Uterus (tissue), 3 donors: ENCODE measurements at regions not wholly inside any gene's neighbourhood (a gene's known extent, or its start where the extent isn't known, plus 50 kb on each side); places are given as distances from the start of the nearest gene placed in this dataset.

Experiments
- DNase-seq, 2 donors: peaks; one replicate each; pipeline ENCODE4 v3.0.0-alpha.2; 2019 to 2020
- H3K27ac ChIP-seq, 2 donors: fragments of 200-600 bp; sonication (generic); 1 replicate in 1 of 2; 2 replicates in 1 of 2; pipeline ENCODE4 v1.5.1; 2016 to 2018
- H3K27me3 ChIP-seq, 2 donors: fragments of 200-600 bp; sonication (generic); one replicate each; pipeline ENCODE4 v1.5.1; 2018 to 2019; ENCODE audit warnings: control low read depth in 1 of 2
- H3K36me3 ChIP-seq, 2 donors: fragments of 200-600 bp; sonication (generic); one replicate each; pipeline ENCODE4 v1.5.1; 2019; ENCODE audit warnings: control low read depth in 1 of 2
- H3K4me1 ChIP-seq, 2 donors: fragments of 200-600 bp; sonication (generic); one replicate each; pipeline ENCODE4 v1.5.1; 2018 to 2019; ENCODE audit warnings: control low read depth in 1 of 2
- H3K4me3 ChIP-seq, 2 donors: fragments of 200-600 bp; sonication (generic); 1 replicate in 1 of 2; 2 replicates in 1 of 2; pipeline ENCODE4 v1.5.1; 2018 to 2019; ENCODE audit warnings: mild to moderate bottlenecking in 1 of 2
- H3K9me3 ChIP-seq, 2 donors: fragments of 200-600 bp; sonication (generic); one replicate each; pipeline ENCODE4 v1.5.1; 2019; ENCODE audit warnings: control low read depth in 1 of 2
- POLR2A ChIP-seq, 2 donors: fragments of 450-650 bp; IDR thresholded peaks; one replicate each; pipeline ENCODE4 v1.6.1; 2016; ENCODE audit warnings: antibody characterized with exemption in 2 of 2, mild to moderate bottlenecking in 1 of 2, moderate library complexity in 1 of 2
- intact Hi-C: fragments of 100-400 bp; cut with DNase I; formaldehyde crosslinking; loops from one replicate; pipeline ENCODE4 v1.15.1; 2023; ENCODE audit warnings: low total_unique reads
- TF ChIP-seq, protein P1 (sequence below), 4 experiments: fragments of 200-600 bp in 2 of 4; fragments of 450-650 bp in 2 of 4; sonication (generic) in 2 of 4; IDR thresholded peaks; one replicate each; pipeline ENCODE4 v1.5.1; 2016 to 2019; ENCODE audit warnings: antibody characterized with exemption in 4 of 4, mild to moderate bottlenecking in 2 of 4, moderate library complexity in 1 of 4
- donor health status: DM: yes; HTN: yes; CAD: no.

DNA sequence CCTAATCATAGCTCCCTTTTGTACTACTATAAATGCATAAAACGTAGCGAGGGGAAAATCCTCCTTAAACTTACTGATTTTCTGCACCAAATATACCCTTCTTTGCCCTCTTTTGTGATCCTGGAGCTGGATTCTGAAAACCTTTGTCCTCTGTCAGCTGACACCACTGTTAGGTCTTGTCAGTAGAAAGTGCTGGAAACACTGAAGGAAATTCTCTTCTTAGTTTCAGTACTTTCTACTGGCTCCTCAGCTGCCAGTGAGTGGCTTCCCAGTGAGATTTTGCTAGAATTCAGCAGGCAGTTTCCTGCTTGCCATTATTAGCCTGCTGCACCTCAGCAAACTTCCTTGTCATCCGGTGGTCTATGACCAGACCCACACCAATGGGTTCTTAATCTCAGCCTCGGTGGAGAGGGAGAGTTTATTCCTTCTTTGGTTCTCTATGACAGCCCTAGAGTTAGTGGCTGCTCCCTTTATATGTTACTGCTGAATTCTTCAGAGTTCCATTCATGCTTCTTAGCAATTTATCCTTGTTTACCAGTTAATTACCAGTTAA, 476.2 kb downstream of the FSCB start:
- intact Hi-C loops: no loop called here
- DNase-seq: no peak
- Histone ChIP-seq H3K4me3 (no peak overlapping the region), H3K27me3 (no peaks in the 10 kb centered on the region), H3K27ac (no peak overlapping the region), H3K4me1 (no peaks in the 10 kb centered on the region), H3K36me3 (no peaks in the 10 kb centered on the region), H3K9me3 (no peaks in the 10 kb centered on the region)
- TF ChIP-seq, protein P1, sequence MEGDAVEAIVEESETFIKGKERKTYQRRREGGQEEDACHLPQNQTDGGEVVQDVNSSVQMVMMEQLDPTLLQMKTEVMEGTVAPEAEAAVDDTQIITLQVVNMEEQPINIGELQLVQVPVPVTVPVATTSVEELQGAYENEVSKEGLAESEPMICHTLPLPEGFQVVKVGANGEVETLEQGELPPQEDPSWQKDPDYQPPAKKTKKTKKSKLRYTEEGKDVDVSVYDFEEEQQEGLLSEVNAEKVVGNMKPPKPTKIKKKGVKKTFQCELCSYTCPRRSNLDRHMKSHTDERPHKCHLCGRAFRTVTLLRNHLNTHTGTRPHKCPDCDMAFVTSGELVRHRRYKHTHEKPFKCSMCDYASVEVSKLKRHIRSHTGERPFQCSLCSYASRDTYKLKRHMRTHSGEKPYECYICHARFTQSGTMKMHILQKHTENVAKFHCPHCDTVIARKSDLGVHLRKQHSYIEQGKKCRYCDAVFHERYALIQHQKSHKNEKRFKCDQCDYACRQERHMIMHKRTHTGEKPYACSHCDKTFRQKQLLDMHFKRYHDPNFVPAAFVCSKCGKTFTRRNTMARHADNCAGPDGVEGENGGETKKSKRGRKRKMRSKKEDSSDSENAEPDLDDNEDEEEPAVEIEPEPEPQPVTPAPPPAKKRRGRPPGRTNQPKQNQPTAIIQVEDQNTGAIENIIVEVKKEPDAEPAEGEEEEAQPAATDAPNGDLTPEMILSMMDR (IDR thresholded peaks at IDR 0.05): no peak
- TF ChIP-seq POLR2A (IDR thresholded peaks at IDR 0.05): no peak

DNA sequence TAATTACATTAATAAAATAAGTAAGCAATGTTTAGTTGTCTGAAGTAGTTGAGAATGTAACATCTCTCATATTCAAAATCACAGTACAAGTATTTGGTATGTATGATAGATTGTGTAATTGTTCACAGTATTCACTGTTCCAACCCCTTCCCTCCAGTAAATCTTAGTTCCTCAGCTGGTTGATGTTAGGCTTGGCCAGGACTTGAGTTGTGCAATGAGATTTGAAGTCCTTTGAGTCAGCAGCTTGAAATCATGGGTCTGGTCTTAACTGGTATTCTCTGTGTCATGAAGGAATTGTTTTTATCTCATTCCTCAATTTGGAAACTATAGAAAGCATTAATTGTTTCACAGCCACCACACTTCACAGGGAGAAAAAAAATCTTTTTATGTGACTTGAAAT, 477.1 kb downstream of the FSCB start:
- TF ChIP-seq, protein P1 (IDR thresholded peaks at IDR 0.05): no peak
- no peak for TF ChIP-seq POLR2A (IDR thresholded peaks at IDR 0.05)
- H3K4me1 ChIP-seq: no peaks in the 10 kb centered on the region
- no peak overlapping the region for H3K4me3 ChIP-seq
- no peak for DNase-seq
- H3K36me3 ChIP-seq: no peaks in the 10 kb centered on the region
- no peaks in the 10 kb centered on the region for H3K9me3 ChIP-seq
- no peak overlapping the region for H3K27ac ChIP-seq
- no peaks in the 10 kb centered on the region for H3K27me3 ChIP-seq
- intact Hi-C loops: no loop called here

DNA sequence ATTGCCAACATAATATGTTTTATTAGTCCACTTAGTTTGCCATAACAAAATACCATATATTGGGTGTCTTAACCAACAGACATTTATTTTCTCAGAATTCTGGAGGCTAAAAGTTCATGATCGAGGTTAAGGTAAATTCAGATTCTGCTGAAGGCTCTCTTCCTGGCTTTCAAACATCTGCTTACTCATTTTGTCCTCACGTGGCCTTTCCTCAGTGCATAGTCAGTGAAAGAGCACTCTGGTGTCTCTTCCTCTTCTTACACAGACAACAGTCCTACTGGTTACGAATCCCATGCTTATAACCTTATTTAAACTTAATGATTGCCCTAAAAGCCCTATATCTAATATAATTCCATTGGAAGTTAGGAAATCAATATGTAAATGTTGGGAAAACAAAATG, 479.7 kb downstream of the FSCB start:
- H3K4me1 ChIP-seq: no peaks in the 10 kb centered on the region
- H3K27ac ChIP-seq: no peak overlapping the region
- no peaks in the 10 kb centered on the region for H3K27me3 ChIP-seq
- no peaks in the 10 kb centered on the region for H3K9me3 ChIP-seq
- intact Hi-C loops: no loop called here
- H3K36me3 ChIP-seq: no peaks in the 10 kb centered on the region
- DNase-seq: no peak
- H3K4me3 ChIP-seq: no peak overlapping the region
- TF ChIP-seq, protein P1 (IDR thresholded peaks at IDR 0.05): no peak
- no peak for TF ChIP-seq POLR2A (IDR thresholded peaks at IDR 0.05)

DNA sequence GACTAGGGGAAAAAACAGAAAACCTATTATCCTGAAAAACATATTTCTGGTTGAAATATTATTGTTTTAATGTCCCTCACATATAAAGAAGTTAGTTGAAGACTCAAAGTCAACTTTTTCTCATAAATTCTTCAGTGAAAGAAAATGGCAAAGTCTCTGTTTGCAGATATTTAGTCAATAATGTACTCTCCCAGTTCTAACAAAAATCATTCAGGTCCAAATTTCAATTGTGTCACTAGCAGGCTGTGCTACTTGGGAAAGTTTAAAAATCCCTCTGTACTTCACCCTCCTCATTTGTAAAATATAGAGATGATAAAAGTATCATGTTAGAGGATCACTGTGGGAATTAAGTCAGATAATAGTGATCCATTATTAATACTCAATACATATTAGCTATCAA, 496.5 kb downstream of the FSCB start:
- no peak overlapping the region for H3K4me3 ChIP-seq
- H3K4me1 ChIP-seq: no peaks in the 10 kb centered on the region
- H3K27me3 ChIP-seq: no peaks in the 10 kb centered on the region
- no peak overlapping the region for H3K27ac ChIP-seq
- no peaks in the 10 kb centered on the region for H3K36me3 ChIP-seq
- intact Hi-C loops: no loop called here
- TF ChIP-seq POLR2A (IDR thresholded peaks at IDR 0.05): no peak
- TF ChIP-seq, protein P1 (IDR thresholded peaks at IDR 0.05): no peak
- H3K9me3 ChIP-seq: no peaks in the 10 kb centered on the region
- DNase-seq: no peak

DNA sequence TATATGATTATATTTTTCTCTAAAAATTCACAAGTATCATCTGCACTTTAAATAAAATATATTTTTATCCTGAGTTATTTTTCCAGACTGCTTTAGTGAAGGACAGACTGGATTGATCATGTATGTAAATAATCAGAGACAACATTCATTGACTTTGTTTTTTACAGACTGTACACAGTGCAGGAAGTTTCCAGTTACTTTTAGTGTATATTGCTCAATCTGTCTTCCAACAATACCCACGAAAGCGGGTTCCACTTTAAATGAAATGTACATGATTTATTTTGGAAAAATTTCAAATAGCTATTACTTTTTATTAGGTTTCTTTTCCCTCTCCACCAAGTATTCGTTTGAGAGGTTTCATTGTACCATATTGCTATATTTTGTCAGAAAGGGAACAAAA, 497.0 kb downstream of the FSCB start:
- DNase-seq: no peak
- Histone ChIP-seq H3K27ac (no peak overlapping the region), H3K4me3 (no peak overlapping the region), H3K9me3 (no peaks in the 10 kb centered on the region), H3K4me1 (no peaks in the 10 kb centered on the region), H3K36me3 (no peaks in the 10 kb centered on the region), H3K27me3 (no peaks in the 10 kb centered on the region)
- intact Hi-C loops: no loop called here
- TF ChIP-seq POLR2A (IDR thresholded peaks at IDR 0.05): no peak
- TF ChIP-seq, protein P1 (IDR thresholded peaks at IDR 0.05): no peak
